AG04449 (cell line): ENCODE measurements at regions not wholly inside any gene's neighbourhood (a gene's known extent, or its start where the extent isn't known, plus 50 kb on each side); places are given as distances from the start of the nearest gene placed in this dataset.

Experiments used
- CTCF ChIA-PET: fragments of 350-600 bp; formaldehyde crosslinking; extraction: SDS; loops from one replicate; lab custom pipeline; 2021; ENCODE audit warnings: antibody characterized with exemption; lab: Yijun Ruan, JAX
- POLR2A ChIA-PET: fragments of 400-600, 350-600 bp; formaldehyde crosslinking; extraction: SDS; loops from one replicate; lab custom pipeline; 2020; ENCODE audit warnings: antibody characterized with exemption, inconsistent platforms; lab: Yijun Ruan, JAX
- DNase-seq: peaks from one replicate; pipeline ENCODE4 v3.0.0-alpha.2; 2010; ENCODE audit warnings: low read depth, low spot score
- H3K4me3 ChIP-seq: 2 replicates; pipeline ENCODE4 v1.5.1; 2011; ENCODE audit warnings: low read depth, mild to moderate bottlenecking, control low read depth, low read length
- TF ChIP-seq, protein P1 (sequence below): IDR thresholded peaks from one replicate; pipeline ENCODE4 v1.5.1; 2011; ENCODE audit warnings: mild to moderate bottlenecking, moderate library complexity, low read length, control low read depth, inconsistent platforms; ENCODE audit not compliant: insufficient read depth; ENCODE audit errors: missing control alignments

DNA sequence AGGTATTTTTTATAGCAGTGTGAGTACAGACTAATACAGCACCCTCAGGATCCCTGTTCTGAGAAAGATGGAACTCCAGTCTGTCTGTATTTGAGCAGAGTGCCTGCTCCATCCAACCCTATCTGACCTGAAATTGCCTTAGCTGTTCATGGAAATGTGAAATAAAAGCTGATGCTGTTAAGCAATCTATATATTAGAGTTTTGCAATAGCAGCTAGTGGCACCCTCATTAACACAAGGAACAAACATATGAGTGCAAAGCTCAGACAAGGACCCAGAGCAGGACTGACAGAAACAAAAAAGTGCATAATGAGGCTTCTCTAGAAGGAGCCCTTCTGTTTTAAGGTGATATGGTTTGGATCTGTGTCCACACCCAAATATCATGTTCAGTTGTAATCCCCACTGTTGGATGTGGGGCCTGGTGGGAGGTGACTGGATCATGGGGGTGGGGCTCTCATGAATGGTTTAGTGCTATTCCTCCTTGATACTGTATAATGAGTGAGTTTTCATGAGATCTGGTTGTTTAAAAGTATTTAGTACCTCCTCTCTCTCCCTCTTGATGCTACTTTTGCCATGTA lies 272.9 kb upstream of the KLF3 start:
- ChIA-PET POLR2A (no interaction called here), CTCF (no interaction called here)
- H3K4me3 ChIP-seq = no peak overlapping the region
- TF ChIP-seq, protein P1, sequence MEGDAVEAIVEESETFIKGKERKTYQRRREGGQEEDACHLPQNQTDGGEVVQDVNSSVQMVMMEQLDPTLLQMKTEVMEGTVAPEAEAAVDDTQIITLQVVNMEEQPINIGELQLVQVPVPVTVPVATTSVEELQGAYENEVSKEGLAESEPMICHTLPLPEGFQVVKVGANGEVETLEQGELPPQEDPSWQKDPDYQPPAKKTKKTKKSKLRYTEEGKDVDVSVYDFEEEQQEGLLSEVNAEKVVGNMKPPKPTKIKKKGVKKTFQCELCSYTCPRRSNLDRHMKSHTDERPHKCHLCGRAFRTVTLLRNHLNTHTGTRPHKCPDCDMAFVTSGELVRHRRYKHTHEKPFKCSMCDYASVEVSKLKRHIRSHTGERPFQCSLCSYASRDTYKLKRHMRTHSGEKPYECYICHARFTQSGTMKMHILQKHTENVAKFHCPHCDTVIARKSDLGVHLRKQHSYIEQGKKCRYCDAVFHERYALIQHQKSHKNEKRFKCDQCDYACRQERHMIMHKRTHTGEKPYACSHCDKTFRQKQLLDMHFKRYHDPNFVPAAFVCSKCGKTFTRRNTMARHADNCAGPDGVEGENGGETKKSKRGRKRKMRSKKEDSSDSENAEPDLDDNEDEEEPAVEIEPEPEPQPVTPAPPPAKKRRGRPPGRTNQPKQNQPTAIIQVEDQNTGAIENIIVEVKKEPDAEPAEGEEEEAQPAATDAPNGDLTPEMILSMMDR = no peak
- DNase-seq = no peak

DNA sequence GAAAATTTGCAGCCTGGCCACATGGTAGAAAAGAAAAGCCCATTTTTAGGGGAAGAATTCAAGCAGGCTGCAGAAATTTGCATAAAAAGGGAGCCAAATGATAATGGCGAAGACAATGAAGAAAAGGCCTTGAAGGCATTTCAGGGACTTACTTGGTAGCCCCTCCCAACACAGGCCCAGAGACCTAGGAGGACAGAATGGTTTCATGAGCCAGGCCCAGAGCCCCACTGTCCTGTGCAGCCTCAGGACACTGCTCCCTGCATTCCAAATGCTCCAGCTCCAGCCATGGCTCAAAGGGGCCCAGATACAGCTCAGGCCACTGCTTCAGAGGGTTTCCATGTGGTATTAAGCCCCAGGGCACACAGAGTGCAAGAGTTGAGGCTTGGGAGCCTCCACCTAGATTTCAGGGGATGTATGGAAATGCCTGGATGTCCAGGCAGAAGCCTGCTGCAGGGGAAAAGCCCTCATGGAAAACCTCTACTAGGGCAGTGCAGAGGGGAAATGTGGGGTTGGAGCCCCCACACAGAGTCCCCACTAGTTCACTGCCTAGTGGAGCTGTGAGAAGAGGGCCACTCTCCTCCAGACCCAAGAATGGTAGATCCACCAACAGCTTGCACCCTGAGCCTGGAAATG lies 271.7 kb upstream of the KLF3 start:
- TF ChIP-seq, protein P1 = no peak
- ChIA-PET CTCF (no interaction called here), POLR2A (no interaction called here)
- H3K4me3 ChIP-seq = no peak overlapping the region
- DNase-seq = no peak

DNA sequence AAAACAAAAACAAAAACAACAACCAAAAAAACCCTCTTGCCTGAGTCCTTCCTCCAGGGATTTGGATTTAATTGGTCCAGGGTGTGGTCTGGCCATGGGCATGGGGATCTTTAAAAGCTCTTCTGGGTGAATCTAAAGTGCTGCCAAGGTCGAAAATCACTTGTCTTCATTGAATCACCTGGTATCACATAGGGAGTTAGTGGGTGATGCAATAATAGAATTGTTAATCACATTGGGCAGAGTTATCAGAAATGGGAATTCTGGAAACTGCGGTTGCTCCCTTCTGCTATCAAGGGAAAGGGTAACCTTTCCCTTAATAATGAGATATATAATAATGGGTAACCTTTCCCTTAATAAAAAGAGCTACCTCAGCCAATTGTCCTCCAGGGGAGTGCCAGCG lies 267.9 kb upstream of the KLF3 start:
- DNase-seq = no peak
- H3K4me3 ChIP-seq = no peak overlapping the region
- CTCF ChIA-PET = no interaction called here
- POLR2A ChIA-PET = no interaction called here
- TF ChIP-seq, protein P1 = no peak

DNA sequence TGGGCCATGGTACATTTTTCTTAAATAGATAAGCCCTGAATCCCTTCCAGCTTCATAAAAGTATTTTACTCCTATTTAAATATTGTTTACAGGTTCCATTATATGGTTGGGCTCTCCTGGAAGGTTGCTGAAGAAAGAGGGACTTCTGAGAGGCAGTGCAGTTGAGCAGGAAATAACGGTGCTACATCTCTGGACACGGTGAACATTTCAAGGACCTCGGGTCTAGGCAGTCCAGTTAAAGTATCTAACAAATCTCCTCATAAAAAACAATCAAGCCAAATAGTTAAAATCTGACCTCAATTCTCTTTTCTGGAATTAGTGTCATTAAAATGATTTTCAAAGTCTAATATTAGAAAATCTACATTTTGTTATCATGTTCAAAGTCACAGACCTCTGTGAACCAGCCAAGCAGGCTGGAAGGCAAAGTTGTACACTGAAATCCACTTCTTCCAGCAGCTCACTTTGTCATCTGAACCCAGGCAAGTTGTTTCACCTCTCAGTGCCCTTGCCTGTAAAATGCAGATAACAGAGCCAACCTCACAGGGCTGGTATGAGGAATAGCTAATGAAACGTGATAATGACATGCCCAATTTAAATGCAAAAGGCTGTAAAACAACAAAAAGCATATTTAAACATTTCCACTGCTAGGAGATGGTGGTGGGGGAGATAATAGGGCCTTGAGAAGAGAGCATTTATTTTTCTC lies 267.0 kb upstream of the KLF3 start:
- TF ChIP-seq, protein P1 = no peak
- ChIA-PET POLR2A (no interaction called here), CTCF (no interaction called here)
- no peak overlapping the region for H3K4me3 ChIP-seq
- no peak for DNase-seq

DNA sequence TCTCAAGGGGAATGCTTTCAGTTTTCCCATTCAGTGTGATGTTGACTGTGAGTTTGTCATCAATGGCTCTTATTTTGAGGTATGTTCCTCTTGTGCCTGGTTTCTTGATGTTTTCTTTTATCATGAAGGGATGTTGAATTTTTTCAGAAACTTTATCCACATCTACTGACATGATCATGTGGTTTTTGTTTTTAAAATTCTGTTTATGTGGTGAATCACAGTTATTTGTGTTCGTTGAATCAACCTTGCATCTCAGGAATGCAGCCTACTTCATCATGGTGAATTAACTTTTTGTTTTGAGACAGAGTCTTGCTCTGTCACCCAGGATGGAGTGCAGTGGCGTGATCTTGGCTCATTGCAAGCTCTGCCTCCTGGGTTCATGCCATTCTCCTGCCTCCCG lies 263.1 kb upstream of the KLF3 start:
- CTCF ChIA-PET = no interaction called here
- POLR2A ChIA-PET = no interaction called here

DNA sequence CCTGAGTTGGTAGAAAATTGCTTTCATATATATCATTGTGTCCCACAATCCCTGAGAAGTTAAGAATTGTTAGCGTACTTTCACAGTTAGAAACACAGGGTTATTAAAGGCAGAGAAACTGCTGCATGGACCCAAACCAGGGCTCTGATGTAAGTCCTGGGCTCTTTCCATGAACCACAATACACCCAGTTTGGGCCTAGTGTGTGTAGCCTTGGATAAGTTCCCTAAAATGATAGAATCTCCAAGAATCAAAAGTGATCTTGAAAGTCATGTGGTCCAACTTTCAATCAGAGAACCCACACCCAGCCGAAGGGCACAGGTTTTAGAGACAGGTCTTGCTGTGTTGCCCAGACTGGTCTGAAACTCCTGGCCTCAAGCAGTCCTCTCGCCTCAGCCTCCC lies 257.8 kb upstream of the KLF3 start:
- no peak for DNase-seq
- TF ChIP-seq, protein P1 = no peak
- ChIA-PET CTCF (no interaction called here), POLR2A (no interaction called here)
- H3K4me3 ChIP-seq = no peak overlapping the region

More for the DNA sequence above, 263.1 kb upstream of the KLF3 start:
- no peak overlapping the region for H3K4me3 ChIP-seq
- TF ChIP-seq, protein P1 = no peak
- DNase-seq = no peak
